ENCODE measurements at regions not wholly inside any gene's neighbourhood (a gene's known extent, or its start where the extent isn't known, plus 50 kb on each side); places are given as distances from the start of the nearest gene placed in this dataset.

- DNase-seq, result no peak
Measured at GRCh38 chr20:39600156-39600555, 638.0 kb downstream of the DHX35 start.

GRCh38 chr20:39596554-39596953 lies 634.4 kb downstream of the DHX35 start:
- no peak for DNase-seq

- DNase-seq, result no peak
Measured at GRCh38 chr20:39592371-39592770, 630.2 kb downstream of the DHX35 start.

- no peak for DNase-seq
Measured at GRCh38 chr20:39588148-39588757, 626.1 kb downstream of the DHX35 start.

GRCh38 chr20:39581034-39581433 lies 618.9 kb downstream of the DHX35 start:
- no peak for DNase-seq

- no peak for DNase-seq
Measured at GRCh38 chr20:39576771-39577170, 614.6 kb downstream of the DHX35 start.

GRCh38 chr20:39574061-39574460 lies 611.9 kb downstream of the DHX35 start:
- DNase-seq, result no peak

- DNase-seq, result no peak
Measured at GRCh38 chr20:39571171-39571570, 609.0 kb downstream of the DHX35 start.

- DNase-seq, result no peak
Measured at GRCh38 chr20:39568109-39568508, 606.0 kb downstream of the DHX35 start.

- no peak for DNase-seq
Measured at GRCh38 chr20:39563349-39563748, 601.2 kb downstream of the DHX35 start.

- no peak for DNase-seq
Measured at GRCh38 chr20:39554341-39554740, 592.2 kb downstream of the DHX35 start.

GRCh38 chr20:39553120-39553519 lies 591.0 kb downstream of the DHX35 start:
- DNase-seq, result no peak

GRCh38 chr20:39549733-39550132 lies 587.6 kb downstream of the DHX35 start:
- no peak for DNase-seq

- DNase-seq, result no peak
Measured at GRCh38 chr20:39547546-39548408, 585.6 kb downstream of the DHX35 start.

- DNase-seq, result no peak
Measured at GRCh38 chr20:39541136-39541803, 579.1 kb downstream of the DHX35 start.

GRCh38 chr20:39538317-39538716 lies 576.2 kb downstream of the DHX35 start:
- no peak for DNase-seq

GRCh38 chr20:39535301-39535700 lies 573.2 kb downstream of the DHX35 start:
- no peak for DNase-seq

- no peak for DNase-seq
Measured at GRCh38 chr20:39534846-39535245, 572.7 kb downstream of the DHX35 start.

GRCh38 chr20:39533858-39534257 lies 571.7 kb downstream of the DHX35 start:
- DNase-seq, result no peak

- DNase-seq, result no peak
Measured at GRCh38 chr20:39532205-39532604, 570.1 kb downstream of the DHX35 start.

- no peak for DNase-seq
Measured at GRCh38 chr20:39528436-39528835, 566.3 kb downstream of the DHX35 start.

GRCh38 chr20:39524371-39524911 lies 562.3 kb downstream of the DHX35 start:
- DNase-seq, result no peak

- DNase-seq, result no peak
Measured at GRCh38 chr20:39523405-39523804, 561.3 kb downstream of the DHX35 start.

- no peak for DNase-seq
Measured at GRCh38 chr20:39518654-39519053, 556.5 kb downstream of the DHX35 start.
